Astrocyte (in vitro differentiated cells and primary cell): ENCODE measurements at regions not wholly inside any gene's neighbourhood (a gene's known extent, or its start where the extent isn't known, plus 50 kb on each side); places are given as distances from the start of the nearest gene placed in this dataset.

Experiments
- CTCF ChIP-seq: IDR thresholded peaks from 2 replicates; pipeline ENCODE4 v1.5.1; 2011; ENCODE audit warnings: low read depth, mild to moderate bottlenecking, inconsistent platforms, low read length, moderate library complexity; ENCODE audit not compliant: insufficient read depth
- EZH2 ChIP-seq: IDR thresholded peaks from 2 replicates; pipeline ENCODE4 v1.6.1; 2012; ENCODE audit warnings: mild to moderate bottlenecking, low read length, inconsistent platforms; ENCODE audit not compliant: insufficient read depth

GRCh38 chr2:54047091-54047490 is 68.3 kb upstream of the ACYP2 start:
- TF ChIP-seq CTCF (no peak), EZH2 (no peak)
